ENCODE measurements at regions not wholly inside any gene's neighbourhood (a gene's known extent, or its start where the extent isn't known, plus 50 kb on each side); places are given as distances from the start of the nearest gene placed in this dataset.

- no peak overlapping the region for H3K4me3 ChIP-seq (ENCODE audit: low read length)
- H3K36me3 ChIP-seq (ENCODE audit: insufficient read depth, low read depth, low read length): no peaks in the 10 kb centered on the region
- H3K27me3 ChIP-seq (ENCODE audit: insufficient read depth, low read length): no peaks in the 10 kb centered on the region
- no peak overlapping the region for H3K9ac ChIP-seq (ENCODE audit: low read depth, low read length)
- peaks cover 4% of the 10 kb centered on the region; the same call in 1 of the 2 replicates for H3K9me3 ChIP-seq (ENCODE audit: insufficient read depth, low read depth, low read length)
- H3K27ac ChIP-seq (ENCODE audit: low read length): no peak overlapping the region
- H3K4me1 ChIP-seq (ENCODE audit: insufficient read depth, low read length): no peaks in the 10 kb centered on the region
Observed at GRCh38 chr2:146068051-146068450, 1548.1 kb upstream of the ZEB2 start.

GRCh38 chr2:146048141-146048540 lies 1528.2 kb upstream of the ZEB2 start:
- Histone ChIP-seq H3K4me3 (ENCODE audit: low read length) (no peak overlapping the region), H3K9me3 (ENCODE audit: insufficient read depth, low read depth, low read length) (no peaks in the 10 kb centered on the region), H3K4me1 (ENCODE audit: insufficient read depth, low read length) (no peaks in the 10 kb centered on the region; the same call in 1 of the 2 replicates), H3K27ac (ENCODE audit: low read length) (no peak overlapping the region), H3K36me3 (ENCODE audit: insufficient read depth, low read depth, low read length) (no peaks in the 10 kb centered on the region), H3K9ac (ENCODE audit: low read depth, low read length) (no peak overlapping the region), H3K27me3 (ENCODE audit: insufficient read depth, low read length) (no peaks in the 10 kb centered on the region)

- H3K4me1 ChIP-seq (ENCODE audit: insufficient read depth, low read length): peaks cover 12% of the 10 kb centered on the region; the same call in 1 of the 2 replicates
- no peak overlapping the region for H3K9ac ChIP-seq (ENCODE audit: low read depth, low read length)
- no peaks in the 10 kb centered on the region for H3K9me3 ChIP-seq (ENCODE audit: insufficient read depth, low read depth, low read length)
- H3K36me3 ChIP-seq (ENCODE audit: insufficient read depth, low read depth, low read length): no peaks in the 10 kb centered on the region
- no peak overlapping the region for H3K27ac ChIP-seq (ENCODE audit: low read length)
- H3K4me3 ChIP-seq (ENCODE audit: low read length): peak overlapping the region; percentile 36; the same call in 1 of the 2 replicates
- no peaks in the 10 kb centered on the region for H3K27me3 ChIP-seq (ENCODE audit: insufficient read depth, low read length)
Observed at GRCh38 chr2:146041274-146041910, 1521.5 kb upstream of the ZEB2 start.

GRCh38 chr2:146040051-146040450 lies 1520.1 kb upstream of the ZEB2 start:
- Histone ChIP-seq H3K9me3 (ENCODE audit: insufficient read depth, low read depth, low read length) (no peaks in the 10 kb centered on the region), H3K36me3 (ENCODE audit: insufficient read depth, low read depth, low read length) (no peaks in the 10 kb centered on the region), H3K4me3 (ENCODE audit: low read length) (no peak overlapping the region), H3K27ac (ENCODE audit: low read length) (no peak overlapping the region), H3K4me1 (ENCODE audit: insufficient read depth, low read length) (peaks cover 12% of the 10 kb centered on the region; the same call in 1 of the 2 replicates), H3K9ac (ENCODE audit: low read depth, low read length) (no peak overlapping the region), H3K27me3 (ENCODE audit: insufficient read depth, low read length) (no peaks in the 10 kb centered on the region)

- Histone ChIP-seq H3K4me1 (ENCODE audit: insufficient read depth, low read length) (peaks cover 12% of the 10 kb centered on the region; the same call in 1 of the 2 replicates), H3K4me3 (ENCODE audit: low read length) (no peak overlapping the region), H3K27ac (ENCODE audit: low read length) (no peak overlapping the region), H3K9ac (ENCODE audit: low read depth, low read length) (no peak overlapping the region), H3K27me3 (ENCODE audit: insufficient read depth, low read length) (no peaks in the 10 kb centered on the region), H3K9me3 (ENCODE audit: insufficient read depth, low read depth, low read length) (no peaks in the 10 kb centered on the region), H3K36me3 (ENCODE audit: insufficient read depth, low read depth, low read length) (no peaks in the 10 kb centered on the region)
Observed at GRCh38 chr2:146038014-146038413, 1518.1 kb upstream of the ZEB2 start.

- peaks cover 12% of the 10 kb centered on the region; the same call in 1 of the 2 replicates for H3K4me1 ChIP-seq (ENCODE audit: insufficient read depth, low read length)
- no peaks in the 10 kb centered on the region for H3K9me3 ChIP-seq (ENCODE audit: insufficient read depth, low read depth, low read length)
- H3K27me3 ChIP-seq (ENCODE audit: insufficient read depth, low read length): no peaks in the 10 kb centered on the region
- no peak overlapping the region for H3K4me3 ChIP-seq (ENCODE audit: low read length)
- H3K9ac ChIP-seq (ENCODE audit: low read depth, low read length): no peak overlapping the region
- no peaks in the 10 kb centered on the region for H3K36me3 ChIP-seq (ENCODE audit: insufficient read depth, low read depth, low read length)
- no peak overlapping the region for H3K27ac ChIP-seq (ENCODE audit: low read length)
Observed at GRCh38 chr2:146037334-146037870, 1517.5 kb upstream of the ZEB2 start.

GRCh38 chr2:146031158-146031557 lies 1511.2 kb upstream of the ZEB2 start:
- Histone ChIP-seq H3K4me3 (ENCODE audit: low read length) (no peak overlapping the region), H3K27me3 (ENCODE audit: insufficient read depth, low read length) (no peaks in the 10 kb centered on the region), H3K27ac (ENCODE audit: low read length) (no peak overlapping the region), H3K9me3 (ENCODE audit: insufficient read depth, low read depth, low read length) (no peaks in the 10 kb centered on the region), H3K4me1 (ENCODE audit: insufficient read depth, low read length) (no peaks in the 10 kb centered on the region), H3K36me3 (ENCODE audit: insufficient read depth, low read depth, low read length) (no peaks in the 10 kb centered on the region), H3K9ac (ENCODE audit: low read depth, low read length) (no peak overlapping the region)

GRCh38 chr2:146027156-146027555 lies 1507.2 kb upstream of the ZEB2 start:
- Histone ChIP-seq H3K4me3 (ENCODE audit: low read length) (no peak overlapping the region), H3K4me1 (ENCODE audit: insufficient read depth, low read length) (no peaks in the 10 kb centered on the region), H3K9me3 (ENCODE audit: insufficient read depth, low read depth, low read length) (no peaks in the 10 kb centered on the region), H3K9ac (ENCODE audit: low read depth, low read length) (no peak overlapping the region), H3K27ac (ENCODE audit: low read length) (no peak overlapping the region), H3K27me3 (ENCODE audit: insufficient read depth, low read length) (no peaks in the 10 kb centered on the region), H3K36me3 (ENCODE audit: insufficient read depth, low read depth, low read length) (no peaks in the 10 kb centered on the region)

- Histone ChIP-seq H3K27ac (ENCODE audit: low read length) (no peak overlapping the region), H3K9me3 (ENCODE audit: insufficient read depth, low read depth, low read length) (no peaks in the 10 kb centered on the region), H3K4me3 (ENCODE audit: low read length) (no peak overlapping the region), H3K4me1 (ENCODE audit: insufficient read depth, low read length) (no peaks in the 10 kb centered on the region), H3K9ac (ENCODE audit: low read depth, low read length) (no peak overlapping the region), H3K36me3 (ENCODE audit: insufficient read depth, low read depth, low read length) (no peaks in the 10 kb centered on the region), H3K27me3 (ENCODE audit: insufficient read depth, low read length) (no peaks in the 10 kb centered on the region)
Observed at GRCh38 chr2:146025519-146025918, 1505.6 kb upstream of the ZEB2 start.

- Histone ChIP-seq H3K36me3 (ENCODE audit: insufficient read depth, low read depth, low read length) (no peaks in the 10 kb centered on the region), H3K9ac (ENCODE audit: low read depth, low read length) (no peak overlapping the region), H3K27ac (ENCODE audit: low read length) (no peak overlapping the region)
Observed at GRCh38 chr2:146024212-146024743, 1504.4 kb upstream of the ZEB2 start.

GRCh38 chr2:146004462-146004861 lies 1484.5 kb upstream of the ZEB2 start:
- H3K27me3 ChIP-seq (ENCODE audit: insufficient read depth, low read length): no peaks in the 10 kb centered on the region
- no peaks in the 10 kb centered on the region for H3K9me3 ChIP-seq (ENCODE audit: insufficient read depth, low read depth, low read length)
- no peak overlapping the region for H3K4me3 ChIP-seq (ENCODE audit: low read length)
- H3K36me3 ChIP-seq (ENCODE audit: insufficient read depth, low read depth, low read length): no peaks in the 10 kb centered on the region
- no peak overlapping the region for H3K27ac ChIP-seq (ENCODE audit: low read length)
- H3K9ac ChIP-seq (ENCODE audit: low read depth, low read length): no peak overlapping the region
- H3K4me1 ChIP-seq (ENCODE audit: insufficient read depth, low read length): no peaks in the 10 kb centered on the region

More at GRCh38 chr2:146024212-146024743, 1504.4 kb upstream of the ZEB2 start:
- Histone ChIP-seq H3K27me3 (ENCODE audit: insufficient read depth, low read length) (no peaks in the 10 kb centered on the region), H3K4me3 (ENCODE audit: low read length) (no peak overlapping the region), H3K9me3 (ENCODE audit: insufficient read depth, low read depth, low read length) (no peaks in the 10 kb centered on the region), H3K4me1 (ENCODE audit: insufficient read depth, low read length) (no peaks in the 10 kb centered on the region)

- no peak overlapping the region for H3K27ac ChIP-seq (ENCODE audit: low read length)
- H3K9ac ChIP-seq (ENCODE audit: low read depth, low read length): no peak overlapping the region
- no peak overlapping the region for H3K4me3 ChIP-seq (ENCODE audit: low read length)
- no peaks in the 10 kb centered on the region for H3K36me3 ChIP-seq (ENCODE audit: insufficient read depth, low read depth, low read length)
- H3K4me1 ChIP-seq (ENCODE audit: insufficient read depth, low read length): no peaks in the 10 kb centered on the region
- H3K9me3 ChIP-seq (ENCODE audit: insufficient read depth, low read depth, low read length): no peaks in the 10 kb centered on the region
- H3K27me3 ChIP-seq (ENCODE audit: insufficient read depth, low read length): no peaks in the 10 kb centered on the region
Observed at GRCh38 chr2:146003337-146003736, 1483.4 kb upstream of the ZEB2 start.
